HG03039 (cell line): ENCODE measurements at regions not wholly inside any gene's neighbourhood (a gene's known extent, or its start where the extent isn't known, plus 50 kb on each side); places are given as distances from the start of the nearest gene placed in this dataset.

Experiments
- ATAC-seq: cut with Tn5 transposase; IDR thresholded peaks from one replicate; pipeline ENCODE4 v1.9.1; 2021; ENCODE audit warnings: mild to moderate bottlenecking, moderate library complexity; ENCODE audit not compliant: unreplicated experiment

DNA sequence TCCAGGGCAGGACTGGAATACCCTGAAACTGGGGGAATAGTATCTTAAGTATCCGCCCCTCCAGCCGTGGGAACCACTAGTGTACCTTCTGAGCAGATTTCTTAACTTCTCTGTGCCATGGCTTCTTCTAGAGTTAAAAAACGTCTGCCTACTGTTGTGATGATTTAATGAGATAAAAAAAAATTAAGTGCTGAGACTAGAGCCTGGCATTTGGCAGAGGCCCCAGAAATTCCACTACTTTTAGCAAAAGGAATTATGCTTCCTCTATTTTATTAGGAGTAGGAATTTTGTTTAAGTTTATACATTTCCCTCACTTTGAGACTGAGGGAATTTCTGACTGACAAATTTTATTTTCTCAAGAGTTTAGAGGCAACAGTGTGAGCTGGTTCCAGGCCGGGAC is 371.2 kb upstream of the B3GAT1 start:
- no peak for ATAC-seq

DNA sequence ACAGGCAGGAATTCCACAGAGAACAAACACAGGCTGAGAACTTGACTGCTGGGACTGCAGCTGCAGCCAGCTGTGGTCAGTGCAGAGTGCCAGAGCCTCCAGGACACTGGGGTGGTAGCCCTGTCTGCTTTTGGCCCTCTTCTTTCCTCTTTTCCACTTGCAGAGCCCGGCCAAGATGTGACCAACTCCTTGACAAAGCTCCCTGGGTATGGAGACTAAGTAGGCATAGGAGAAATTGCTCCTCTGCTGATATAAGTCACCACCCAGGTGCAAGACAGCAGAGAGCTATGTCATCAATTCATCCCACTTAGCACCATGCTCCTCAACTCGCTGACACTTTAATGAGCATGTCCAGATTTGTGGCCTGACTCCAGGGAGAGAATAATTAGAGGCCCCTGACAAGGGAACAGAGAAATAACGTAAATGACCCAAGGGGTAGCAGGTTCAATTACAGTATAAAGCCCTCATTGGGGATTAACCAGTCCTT is 369.4 kb upstream of the B3GAT1 start:
- no peak for ATAC-seq

DNA sequence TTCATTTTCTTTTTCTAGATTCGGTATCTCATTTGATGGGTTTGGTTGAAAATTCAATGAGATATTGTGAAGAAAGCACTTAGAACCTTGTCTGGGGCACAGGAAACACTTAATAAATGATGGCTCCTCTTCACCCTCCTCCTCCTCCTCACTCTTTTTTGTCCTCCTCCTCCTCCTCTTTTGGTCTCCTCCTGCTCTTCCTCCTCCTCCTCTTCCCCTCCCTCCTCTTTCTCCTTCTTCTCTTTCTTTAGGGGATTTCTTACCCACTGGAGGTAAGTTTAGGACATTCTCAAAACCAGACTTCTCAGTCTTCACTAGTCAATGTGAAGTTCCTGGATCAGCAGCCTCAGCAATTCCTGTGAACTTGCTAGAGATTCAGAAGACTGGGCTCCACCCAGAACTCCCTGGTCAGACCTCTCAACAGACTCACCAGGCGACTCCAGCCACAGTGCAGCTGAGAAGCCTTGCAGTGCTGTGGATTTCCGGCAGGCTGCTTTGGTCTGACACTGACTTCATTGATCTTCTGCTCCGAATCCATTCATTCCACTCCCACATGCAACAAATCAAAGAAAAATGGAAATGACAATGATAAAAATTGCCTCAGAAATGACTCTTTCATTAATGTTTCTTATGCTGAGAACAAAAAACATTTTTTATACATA is 368.6 kb upstream of the B3GAT1 start:
- no peak for ATAC-seq

DNA sequence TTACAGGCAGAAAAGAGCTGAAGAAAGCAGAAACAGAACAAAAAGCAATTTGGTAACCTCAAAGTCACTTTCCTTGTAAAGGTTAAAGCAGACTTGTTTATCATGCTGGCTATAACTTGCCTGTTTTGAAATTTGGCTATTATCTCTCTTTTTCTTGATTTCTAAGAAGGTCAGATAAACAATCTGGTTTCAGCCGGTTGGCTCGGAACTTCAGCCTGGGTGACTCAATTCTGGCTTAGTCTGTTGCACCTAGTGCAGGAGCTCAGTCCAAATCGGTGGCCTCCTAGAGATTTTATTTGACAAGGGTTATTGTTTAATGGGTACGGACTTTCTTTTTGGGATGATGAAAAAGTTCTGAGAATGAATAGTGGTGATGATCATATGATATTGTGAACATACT is 367.1 kb upstream of the B3GAT1 start:
- no peak for ATAC-seq

DNA sequence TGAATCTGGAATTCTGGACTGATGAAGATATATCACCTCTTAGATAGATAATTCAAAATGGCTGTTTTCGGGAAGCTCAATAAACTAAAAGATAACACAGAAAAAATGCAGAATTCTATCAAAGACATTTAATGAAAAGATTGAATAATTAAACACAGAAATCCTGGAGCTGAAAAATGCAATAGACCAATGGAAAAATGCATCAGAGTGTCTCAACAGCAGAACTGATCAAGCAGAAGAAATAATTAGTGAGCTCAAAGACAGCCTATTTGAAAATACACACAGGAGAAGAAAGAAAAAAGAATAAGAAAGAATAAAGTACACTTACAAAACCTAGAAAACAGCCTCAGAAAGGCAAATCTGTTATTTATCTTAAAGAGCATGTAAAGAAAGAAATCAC is 356.4 kb upstream of the B3GAT1 start:
- no peak for ATAC-seq

DNA sequence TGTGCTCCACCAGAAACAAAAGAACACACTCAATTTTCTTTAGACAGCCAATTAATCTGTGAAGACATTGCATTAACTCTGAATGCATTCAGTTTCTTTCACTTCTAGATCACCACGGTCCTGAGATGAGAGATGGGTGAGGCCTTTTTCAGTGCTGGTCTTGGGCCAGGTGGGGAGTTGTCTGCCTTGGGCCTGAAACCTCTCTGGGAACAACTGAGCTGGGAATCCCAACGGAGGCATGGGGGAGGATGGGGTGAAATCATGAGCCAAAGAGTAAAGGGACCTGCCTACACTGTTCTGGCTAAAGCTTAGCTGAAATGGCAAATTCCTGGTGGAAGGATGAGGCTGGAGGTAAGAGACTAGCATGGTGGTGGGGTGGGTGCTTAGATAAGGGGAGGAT is 353.5 kb upstream of the B3GAT1 start:
- no peak for ATAC-seq

DNA sequence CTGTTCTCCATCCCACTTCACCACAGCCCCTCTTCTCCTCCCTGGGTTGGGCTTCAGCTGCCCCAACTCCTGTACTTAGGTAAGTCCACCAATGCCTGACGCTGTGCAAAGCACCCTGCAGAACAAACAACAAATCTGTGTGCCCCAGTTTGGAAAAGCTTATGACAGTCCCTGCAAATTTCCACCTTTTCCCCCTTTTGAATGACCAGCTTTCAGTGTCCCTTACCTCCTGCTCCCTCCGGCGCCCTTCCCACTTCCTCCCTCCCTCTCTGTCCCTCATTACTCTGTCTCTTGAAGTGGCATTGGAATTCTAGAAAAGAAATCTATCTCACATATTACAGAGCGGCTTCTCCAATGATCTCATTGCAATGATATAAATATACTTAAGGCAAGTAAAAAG is 352.9 kb upstream of the B3GAT1 start:
- ATAC-seq = no peak

DNA sequence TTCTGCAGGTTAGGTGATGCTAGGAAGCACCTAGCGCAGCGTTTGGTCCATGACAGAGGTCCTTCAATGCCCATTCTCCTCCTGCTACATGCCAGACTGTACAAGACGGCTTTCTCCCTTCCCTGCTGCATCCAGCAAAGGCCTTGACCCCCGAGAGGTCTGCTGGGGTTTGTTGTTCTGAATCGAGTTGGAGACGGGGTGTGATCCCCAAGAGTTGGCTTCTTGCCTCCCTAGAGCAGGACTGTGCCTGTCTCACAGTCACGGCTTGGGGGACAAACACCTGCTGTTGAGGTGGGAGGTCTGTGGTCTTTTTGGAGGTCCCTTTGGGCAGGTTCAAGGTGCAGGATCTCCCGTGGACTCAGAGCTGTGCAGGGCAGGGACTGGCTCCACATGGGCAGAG is 352.3 kb upstream of the B3GAT1 start:
- no peak for ATAC-seq

DNA sequence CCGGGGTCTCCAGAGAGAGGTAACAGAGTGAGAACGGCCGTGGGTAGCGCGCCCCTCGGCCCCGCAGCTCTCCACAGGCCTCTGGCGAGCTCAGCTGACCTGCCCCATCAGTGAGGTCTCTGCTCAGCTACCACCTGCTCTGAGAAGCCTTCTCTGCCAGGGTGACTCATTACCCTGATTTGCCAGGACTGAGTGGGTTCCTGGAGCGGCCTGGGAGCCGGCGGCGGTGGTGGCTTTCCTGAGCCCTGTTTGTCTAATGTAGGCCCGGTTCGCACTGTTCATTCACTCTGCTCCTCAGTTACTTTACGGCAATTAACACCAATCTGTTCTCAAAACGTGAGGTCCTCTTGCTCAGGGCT is 351.0 kb upstream of the B3GAT1 start:
- no peak for ATAC-seq

DNA sequence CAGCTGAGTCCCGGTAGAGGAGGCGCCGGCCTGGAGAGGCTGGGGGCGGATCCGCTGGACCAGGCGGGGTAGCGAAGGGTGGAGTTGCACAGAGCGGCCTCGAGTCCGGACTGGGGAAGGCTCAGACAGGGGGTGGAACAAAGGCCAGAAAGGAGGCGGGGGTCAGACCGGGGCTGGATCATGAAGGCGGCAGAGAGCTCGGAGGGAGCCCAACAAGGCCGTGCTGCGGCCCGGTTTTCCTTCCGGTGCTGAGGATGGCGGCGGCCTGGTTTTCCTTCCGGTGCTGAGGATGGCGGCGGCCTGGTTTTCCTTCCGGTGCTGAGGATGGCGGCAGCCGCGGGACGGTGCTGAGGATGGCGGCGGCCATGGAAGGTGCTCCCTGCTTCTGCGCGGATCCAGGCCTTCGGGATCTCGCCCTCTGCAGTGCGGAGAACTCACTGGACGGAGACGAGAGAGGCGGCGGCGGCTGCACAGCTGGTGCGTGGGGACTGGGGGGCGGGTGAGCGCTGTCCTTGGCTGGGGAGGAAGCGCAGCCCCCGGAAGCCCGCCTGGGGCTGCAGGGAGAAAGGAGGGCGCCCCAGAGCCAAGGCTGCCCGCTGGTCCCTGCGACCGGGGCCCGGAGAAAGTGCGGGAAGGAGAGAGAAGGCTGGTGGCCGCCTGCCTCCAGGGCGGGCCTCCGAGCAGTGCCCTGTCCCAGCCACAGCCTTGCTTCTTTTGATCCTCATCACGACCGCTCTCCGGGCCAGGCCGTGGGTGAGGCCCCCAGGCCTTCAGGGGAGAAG is 350.4 kb upstream of the B3GAT1 start:
- ATAC-seq = no peak

DNA sequence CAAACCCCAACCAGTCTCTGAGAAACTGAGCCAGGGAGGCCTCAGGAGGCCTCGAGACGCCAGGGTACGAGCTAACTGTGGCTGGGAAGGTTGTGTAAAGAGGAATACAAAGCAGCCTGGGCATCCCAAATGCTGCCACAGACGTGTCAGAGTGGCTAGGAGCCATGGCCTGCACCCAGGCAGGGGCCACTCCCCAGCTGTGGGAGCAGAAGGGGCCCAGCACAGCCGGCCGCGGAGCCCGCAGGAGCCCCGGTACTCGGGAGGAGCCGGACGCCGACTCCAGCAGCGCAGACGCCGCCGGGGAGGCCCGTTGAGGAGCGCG is 349.8 kb upstream of the B3GAT1 start:
- ATAC-seq = no peak

DNA sequence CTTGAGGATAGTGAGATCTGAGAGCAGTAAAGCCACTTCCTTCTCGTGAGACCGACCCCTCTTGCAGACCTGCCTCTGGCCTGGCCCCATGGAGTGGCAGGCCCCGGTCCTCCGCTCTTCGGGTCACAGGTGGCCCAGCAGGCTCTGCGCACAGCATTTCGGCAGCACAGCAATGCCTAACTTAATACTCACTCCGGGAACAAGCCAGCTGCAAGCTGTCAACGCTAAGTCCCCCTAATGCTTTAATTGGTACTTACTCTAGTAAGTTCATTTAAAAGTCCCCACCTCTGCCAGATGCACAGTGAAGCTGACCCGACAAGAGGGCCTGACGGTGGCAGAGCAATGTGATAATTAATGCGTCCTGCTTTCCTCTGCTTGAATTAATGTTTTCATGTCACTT is 349.3 kb upstream of the B3GAT1 start:
- no peak for ATAC-seq

DNA sequence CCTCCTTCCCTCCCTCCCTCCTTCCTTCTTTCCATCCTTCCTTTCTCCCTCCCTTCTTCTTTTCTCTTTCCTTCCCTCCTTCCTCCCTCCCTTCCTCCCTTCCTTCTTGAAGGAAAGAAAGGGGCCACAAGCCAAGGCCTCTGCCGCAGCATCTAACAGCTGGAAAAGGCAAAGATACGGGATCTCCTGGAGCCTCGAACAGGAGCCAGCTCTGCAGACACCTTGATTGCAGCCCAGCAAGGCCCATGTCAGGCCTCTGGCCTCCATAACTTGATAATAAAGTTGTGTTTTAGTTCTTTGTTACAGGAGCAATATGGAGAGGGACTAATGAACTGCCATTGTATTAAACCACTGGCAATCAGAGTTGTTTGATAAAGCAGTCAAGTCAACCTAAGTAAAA is 348.9 kb upstream of the B3GAT1 start:
- ATAC-seq = no peak

DNA sequence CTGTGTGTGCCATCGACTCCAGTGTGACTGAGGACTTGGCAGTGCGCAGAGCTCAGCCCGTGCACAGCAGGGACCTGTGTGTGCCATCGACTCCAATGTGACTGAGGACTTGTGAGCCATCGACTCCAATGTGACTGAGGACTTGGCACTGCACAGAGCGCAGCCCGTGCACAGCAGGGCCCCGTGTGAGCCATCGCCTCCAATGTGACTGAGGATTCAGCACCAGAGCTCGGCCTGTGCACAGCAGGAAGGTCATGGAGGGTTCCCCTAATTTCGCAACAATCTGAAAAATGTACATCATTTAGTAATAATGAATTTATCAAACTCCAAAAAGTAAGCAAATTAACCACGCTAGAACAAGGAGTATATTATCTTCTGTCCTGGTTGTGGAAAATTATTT is 348.3 kb upstream of the B3GAT1 start:
- no peak for ATAC-seq

DNA sequence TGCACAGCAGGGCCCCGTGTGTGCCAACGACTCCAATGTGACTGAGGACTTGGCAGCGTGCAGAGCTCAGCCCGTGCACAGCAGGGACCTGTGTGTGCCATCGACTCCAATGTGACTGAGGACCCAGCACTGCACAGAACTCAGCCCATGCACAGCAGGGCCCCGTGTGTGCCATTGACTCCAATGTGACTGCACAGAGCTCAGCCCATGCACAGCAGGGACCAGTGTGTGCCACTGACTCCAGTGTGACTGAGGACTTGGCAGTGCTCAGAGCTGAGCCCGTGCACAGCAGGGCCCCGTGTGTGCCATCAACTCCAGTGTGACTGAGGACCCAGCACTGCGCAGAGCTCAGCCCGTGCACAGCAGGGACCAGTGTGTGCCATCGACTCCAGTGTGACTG is 347.8 kb upstream of the B3GAT1 start:
- no peak for ATAC-seq

DNA sequence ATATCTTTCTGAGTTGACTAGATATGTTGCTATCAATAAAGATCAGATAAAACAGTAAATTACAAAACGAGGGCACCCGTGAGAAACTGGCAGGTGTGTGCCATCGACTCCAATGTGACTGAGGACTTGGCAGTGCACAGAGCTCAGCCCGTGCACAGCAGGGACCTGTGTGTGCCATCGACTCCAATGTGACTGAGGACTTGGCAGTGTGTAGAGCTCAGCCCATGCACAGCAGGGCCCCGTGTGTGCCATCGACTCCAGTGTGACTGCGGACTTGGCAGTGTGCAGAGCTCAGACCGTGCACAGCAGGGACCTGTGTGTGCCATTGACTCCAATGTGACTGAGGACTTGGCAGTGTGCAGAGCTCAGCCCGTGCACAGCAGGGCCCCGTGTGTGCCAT is 347.2 kb upstream of the B3GAT1 start:
- ATAC-seq = no peak

DNA sequence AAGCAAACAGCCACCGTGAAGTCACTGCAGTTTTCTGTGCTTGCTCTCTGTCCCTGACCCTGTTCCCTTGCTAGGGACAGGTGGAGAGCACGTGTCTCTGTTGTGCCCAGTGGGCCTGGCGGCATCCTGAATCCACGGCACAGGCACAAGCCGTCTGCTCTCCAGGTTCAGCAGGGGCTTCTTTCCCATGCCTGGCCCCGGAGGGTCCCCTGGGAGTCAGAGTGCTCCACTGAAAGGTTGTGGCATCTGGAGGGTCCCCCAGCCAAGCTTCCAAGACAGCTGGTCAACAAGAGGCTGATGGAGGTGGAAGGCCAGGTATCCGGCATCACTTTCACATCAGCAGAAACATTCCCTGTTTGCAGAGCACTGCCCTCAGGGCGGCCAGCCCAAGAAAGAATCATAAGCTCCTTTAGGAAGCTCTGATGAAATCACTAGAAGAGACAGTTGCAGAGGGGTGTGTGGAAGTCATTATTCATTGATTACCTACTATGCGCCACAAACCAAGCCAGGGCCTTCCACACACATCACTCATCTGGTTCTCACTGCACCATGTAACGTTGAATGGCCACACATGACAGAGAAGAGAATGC is 346.4 kb upstream of the B3GAT1 start:
- ATAC-seq = no peak

DNA sequence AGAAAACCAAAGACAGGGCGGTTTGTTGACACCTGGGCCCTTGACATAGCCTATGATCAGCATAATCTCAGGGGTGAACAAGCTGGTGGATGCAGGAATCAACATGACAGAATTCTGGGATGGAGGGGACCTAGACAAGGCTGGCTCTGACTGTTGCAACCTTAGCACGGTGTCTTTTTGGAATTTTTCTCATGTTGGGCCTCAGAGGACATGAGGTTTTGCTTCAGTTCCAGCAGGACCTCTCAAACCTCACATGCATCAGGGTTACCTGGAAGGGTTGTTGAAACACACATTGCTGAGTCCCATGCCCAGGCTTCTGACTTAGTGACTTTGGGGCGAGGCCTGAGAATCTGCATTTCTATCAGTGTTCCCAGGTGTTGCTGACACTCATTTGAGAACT is 345.6 kb upstream of the B3GAT1 start:
- ATAC-seq = no peak

DNA sequence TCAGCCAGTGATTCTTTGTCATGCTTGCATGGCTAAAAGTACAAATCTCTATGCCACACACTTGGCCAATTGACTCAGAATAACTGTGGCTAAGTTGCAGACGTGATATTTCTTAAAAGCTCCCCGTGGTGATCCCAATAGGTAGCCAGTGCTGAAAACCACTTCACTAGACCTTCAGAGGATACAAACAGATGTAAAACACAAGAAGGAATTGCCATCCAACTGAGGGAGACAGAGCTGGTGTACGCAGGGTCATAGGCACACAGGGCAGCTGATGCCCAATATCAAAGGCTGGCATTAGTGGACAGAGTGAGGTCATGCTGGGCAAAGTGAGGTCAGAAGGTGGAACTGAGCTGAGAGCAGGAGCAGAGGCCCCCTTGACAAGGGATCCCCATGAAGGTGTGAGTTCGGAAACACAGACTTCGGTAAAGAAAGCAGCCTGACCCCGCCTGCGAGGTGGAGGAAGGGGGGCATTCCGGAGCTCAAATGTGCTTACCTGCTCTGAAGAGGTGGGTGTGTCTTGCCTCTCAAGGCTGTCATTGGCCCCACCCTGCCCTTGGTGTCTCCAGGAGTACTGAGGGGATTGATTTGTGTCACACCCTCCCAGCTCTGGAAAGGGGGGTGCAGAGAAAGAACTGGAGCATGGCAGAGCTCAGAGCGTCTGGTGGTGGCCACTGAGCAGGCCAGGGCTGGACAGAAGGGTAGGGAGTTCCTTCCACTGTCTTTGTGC is 344.9 kb upstream of the B3GAT1 start:
- no peak for ATAC-seq

DNA sequence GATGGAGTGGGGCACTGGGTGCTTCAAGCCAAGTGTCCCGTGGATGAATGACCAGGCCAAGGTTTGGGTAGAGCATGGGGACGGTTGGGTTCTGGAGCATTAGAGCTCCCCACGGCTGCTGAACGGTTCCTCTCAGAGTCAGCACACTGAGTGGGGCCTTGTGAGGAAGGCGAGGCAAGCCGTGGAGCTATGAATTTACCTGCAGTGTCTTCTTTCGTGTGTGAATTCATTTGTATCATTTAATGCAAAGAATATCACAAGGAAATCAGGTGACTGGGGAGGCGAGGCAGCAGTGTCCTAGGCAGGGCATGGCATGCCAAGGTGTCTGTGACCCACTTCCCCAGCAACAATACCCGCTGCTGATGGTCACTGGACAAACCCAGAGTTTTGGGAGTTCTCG is 343.5 kb upstream of the B3GAT1 start:
- no peak for ATAC-seq

DNA sequence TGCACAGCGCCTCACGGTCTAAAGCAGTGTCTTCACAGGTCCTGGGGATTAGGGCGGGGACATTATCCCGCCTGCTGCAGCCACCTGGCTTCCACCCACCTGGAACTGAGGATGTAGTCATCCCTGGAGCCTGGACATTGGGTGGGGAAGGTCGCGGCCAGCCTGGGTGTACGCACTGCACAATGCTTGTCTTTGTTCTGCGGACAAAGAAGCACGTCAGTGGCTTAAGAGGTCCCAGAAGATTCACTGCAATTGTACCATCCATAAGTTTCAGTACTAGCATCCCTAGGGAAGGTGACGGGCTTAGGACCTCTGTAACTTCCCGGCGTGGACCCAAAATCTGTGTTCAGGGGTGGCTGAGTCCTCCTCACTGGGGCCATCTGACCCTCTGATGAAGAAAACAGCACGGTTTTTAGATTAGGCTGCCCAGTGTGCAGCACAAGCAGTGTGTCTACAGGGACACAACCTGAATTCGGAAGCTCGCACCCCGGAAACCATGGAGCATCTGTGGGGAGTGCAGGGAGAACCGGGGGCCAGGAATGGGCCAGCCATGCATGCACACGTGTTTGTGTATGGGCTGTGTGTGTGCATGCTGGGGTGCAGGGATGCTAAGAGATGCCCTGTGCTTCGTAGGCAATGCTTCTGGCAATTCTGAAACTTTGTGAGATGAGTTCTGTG is 342.6 kb upstream of the B3GAT1 start:
- ATAC-seq = no peak
